Thyroid gland (tissue), 4 donors: ENCODE measurements at regions not wholly inside any gene's neighbourhood (a gene's known extent, or its start where the extent isn't known, plus 50 kb on each side); places are given as distances from the start of the nearest gene placed in this dataset.

Experiments used
- CTCF ChIP-seq, 6 experiments: fragments of 200-600 bp in 3 of 6; fragments of 450-650 bp in 3 of 6; sonication (generic) in 3 of 6; IDR thresholded peaks; one replicate each; pipeline ENCODE4 v1.5.1; 2016 to 2019; ENCODE audit warnings: antibody characterized with exemption in 6 of 6, mild to moderate bottlenecking in 2 of 6, inconsistent platforms in 1 of 6, moderate library complexity in 1 of 6
- POLR2A ChIP-seq, 2 donors: fragments of 450-650 bp; IDR thresholded peaks; one replicate each; pipeline ENCODE4 v1.6.1; 2017; ENCODE audit warnings: antibody characterized with exemption in 2 of 2, mild to moderate bottlenecking in 2 of 2, moderate library complexity in 1 of 2

GRCh38 chr2:34012715-34013302, 413.7 kb upstream of the FAM98A start:
- TF ChIP-seq CTCF (IDR thresholded peaks at IDR 0.05) (peak in 3 of 6 experiments; percentile 40 to 54 (median 44)), POLR2A (IDR thresholded peaks at IDR 0.05) (no peak)
